GM10266 (cell line): ENCODE measurements at regions not wholly inside any gene's neighbourhood (a gene's known extent, or its start where the extent isn't known, plus 50 kb on each side); places are given as distances from the start of the nearest gene placed in this dataset.

Source experiments
- DNase-seq: peaks from one replicate; pipeline ENCODE4 v3.0.0; 2012; ENCODE audit errors: extremely low spot score
- CTCF ChIP-seq: IDR thresholded peaks from 2 replicates; pipeline ENCODE4 v1.5.1; 2012; ENCODE audit warnings: mild to moderate bottlenecking, low read depth; ENCODE audit not compliant: control insufficient read depth, insufficient read depth; ENCODE audit errors: missing control alignments

- DNase-seq = no peak
- TF ChIP-seq CTCF = no peak
These were observed 201.2 kb downstream of the TGFB2 start for GRCh38 chr1:218546314-218546713.

DNA sequence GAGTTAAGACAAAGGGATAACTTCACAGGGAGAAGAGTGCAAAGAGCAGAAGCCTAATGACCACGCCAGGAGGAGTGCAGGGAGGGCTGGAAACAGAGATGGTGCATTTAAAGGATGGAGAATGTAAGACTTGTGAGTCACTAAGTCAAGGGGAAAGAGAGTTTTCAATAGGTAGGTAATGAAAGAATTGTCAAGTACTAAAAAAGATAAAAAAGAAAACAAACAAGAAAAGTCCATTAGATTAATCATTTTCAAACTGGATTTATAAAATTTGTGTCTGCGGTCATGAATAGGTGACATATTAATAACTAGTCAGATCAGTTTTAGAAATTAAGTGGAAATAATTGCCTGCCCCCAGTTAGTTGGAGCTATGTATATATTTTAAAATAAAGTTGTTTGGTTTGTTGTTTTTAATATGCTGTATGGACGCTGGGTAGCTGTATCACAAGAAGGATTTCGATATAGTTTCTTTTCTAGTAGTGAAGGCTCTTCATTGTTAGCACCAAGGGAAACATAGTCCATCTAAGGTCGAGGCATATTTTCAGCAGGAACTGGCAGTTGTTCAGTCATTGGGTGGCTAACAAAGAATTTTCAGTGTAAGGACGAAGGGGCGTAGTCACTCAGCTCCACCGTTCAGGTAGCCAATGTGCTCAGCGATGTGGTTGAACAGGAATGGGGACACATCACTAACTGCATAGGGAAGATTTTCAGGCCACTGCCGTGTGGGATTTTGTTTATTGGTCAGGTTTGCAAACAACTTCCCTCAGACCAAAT, 203.0 kb downstream of the TGFB2 start:
- no peak for DNase-seq
- TF ChIP-seq CTCF = no peak

DNA sequence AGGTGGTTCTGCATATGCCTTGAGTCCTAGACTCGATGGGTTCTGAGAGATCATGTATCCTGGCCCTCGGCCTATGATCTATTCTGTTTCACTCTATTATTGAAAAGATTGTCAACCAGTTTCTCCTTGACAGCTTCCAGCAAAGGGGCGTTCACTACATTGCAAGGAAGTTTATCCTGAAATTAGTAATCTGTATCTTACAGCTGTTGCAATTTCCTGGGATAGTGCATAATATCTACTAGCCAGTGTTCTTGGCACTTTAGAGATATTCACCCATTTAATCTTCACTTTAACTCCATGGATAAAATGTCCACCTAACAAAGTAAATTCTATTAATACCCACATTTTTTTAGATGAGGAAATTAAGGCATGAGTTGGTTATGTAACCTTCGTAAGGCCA, 203.6 kb downstream of the TGFB2 start:
- DNase-seq = no peak
- no peak for TF ChIP-seq CTCF

DNA sequence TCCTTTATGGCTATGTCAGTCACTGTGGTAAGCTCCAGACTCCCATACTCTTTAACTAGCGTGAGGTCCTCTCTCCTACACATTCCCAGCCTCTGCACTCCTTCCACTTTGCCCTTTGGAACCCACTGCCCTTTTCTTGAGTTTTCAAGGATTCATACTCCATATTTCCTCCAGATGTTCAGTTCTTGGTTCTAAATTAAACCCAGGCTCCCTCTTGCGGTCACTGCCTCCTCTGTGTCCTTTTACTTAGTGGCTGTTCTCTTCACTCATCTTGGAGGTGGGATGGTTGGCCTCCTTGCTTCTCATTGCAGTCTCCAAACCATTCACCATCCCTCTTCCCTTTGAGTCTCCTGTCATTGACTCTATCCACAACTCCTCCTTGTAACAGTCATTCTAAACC, 208.1 kb downstream of the TGFB2 start:
- DNase-seq = no peak
- TF ChIP-seq CTCF = no peak

GRCh38 chr1:218556016-218556415, 210.9 kb downstream of the TGFB2 start:
- TF ChIP-seq CTCF = no peak
- no peak for DNase-seq

- no peak for TF ChIP-seq CTCF
- no peak for DNase-seq
These were observed 212.6 kb downstream of the TGFB2 start for GRCh38 chr1:218557731-218558130.

GRCh38 chr1:218558271-218558810, 213.2 kb downstream of the TGFB2 start:
- no peak for TF ChIP-seq CTCF

More at GRCh38 chr1:218558271-218558810, 213.2 kb downstream of the TGFB2 start:
- DNase-seq = no peak
